Gastroesophageal sphincter (tissue), 4 donors: ENCODE measurements at regions not wholly inside any gene's neighbourhood (a gene's known extent, or its start where the extent isn't known, plus 50 kb on each side); places are given as distances from the start of the nearest gene placed in this dataset.

Experiments used
- ATAC-seq: fragments of 150-250 bp; one replicate; pipeline ENCODE4 v1.9.1; 2016; ENCODE audit warnings: mild to moderate bottlenecking, moderate library complexity
- H3K27ac ChIP-seq, 4 donors: fragments of 200-600 bp; sonication (generic) in 3 of 4; 1 replicate in 3 of 4; 2 replicates in 1 of 4; pipeline ENCODE4 v1.5.1; 2016 to 2019
- H3K27me3 ChIP-seq: fragments of 200-600 bp; sonication (generic); one replicate; pipeline ENCODE4 v1.5.1; 2019
- H3K36me3 ChIP-seq, 2 donors: fragments of 200-600 bp; sonication (generic); one replicate each; pipeline ENCODE4 v1.5.1; 2019; ENCODE audit warnings: control low read depth in 1 of 2
- H3K4me1 ChIP-seq, 3 donors: fragments of 200-600 bp; sonication (generic); 1 replicate in 2 of 3; 2 replicates in 1 of 3; pipeline ENCODE4 v1.5.1; 2016 to 2019; ENCODE audit warnings: control low read depth in 2 of 3
- H3K4me3 ChIP-seq, 2 donors: fragments of 200-600 bp; sonication (generic); one replicate each; pipeline ENCODE4 v1.5.1; 2019; ENCODE audit warnings: mild to moderate bottlenecking in 1 of 2, moderate library complexity in 1 of 2
- H3K9me3 ChIP-seq, 3 donors: fragments of 200-600 bp; sonication (generic); one replicate each; pipeline ENCODE4 v1.5.1; 2017 to 2019; ENCODE audit warnings: control low read depth in 2 of 3
- EP300 ChIP-seq: sonication (generic); formaldehyde crosslinking; IDR thresholded peaks from one replicate; pipeline ENCODE4 v1.6.1; 2017; ENCODE audit warnings: antibody characterized with exemption, mild to moderate bottlenecking
- POLR2A ChIP-seq, 2 donors: fragments of 450-650 bp; IDR thresholded peaks; one replicate each; pipeline ENCODE4 v1.6.1; 2017; ENCODE audit warnings: antibody characterized with exemption in 2 of 2, mild to moderate bottlenecking in 2 of 2, moderate library complexity in 1 of 2
- POLR2AphosphoS5 ChIP-seq: sonication (generic); formaldehyde crosslinking; IDR thresholded peaks from one replicate; pipeline ENCODE4 v1.6.1; 2017; ENCODE audit warnings: antibody characterized with exemption
- WGBS, 2 donors: methylation state at CpG; one replicate each; pipeline ENCODE4 v1.1.5; 2018; ENCODE audit warnings: low coverage in 1 of 2; 5-methylcytosine and 5-hydroxymethylcytosine counted together
- TF ChIP-seq, protein P1 (sequence below), 4 experiments: fragments of 200-600 bp in 2 of 4; fragments of 450-650 bp in 2 of 4; sonication (generic) in 1 of 4; IDR thresholded peaks; one replicate each; pipeline ENCODE4 v1.5.1; 2017 to 2019; ENCODE audit warnings: antibody characterized with exemption in 4 of 4, mild to moderate bottlenecking in 2 of 4, moderate library complexity in 2 of 4

DNA sequence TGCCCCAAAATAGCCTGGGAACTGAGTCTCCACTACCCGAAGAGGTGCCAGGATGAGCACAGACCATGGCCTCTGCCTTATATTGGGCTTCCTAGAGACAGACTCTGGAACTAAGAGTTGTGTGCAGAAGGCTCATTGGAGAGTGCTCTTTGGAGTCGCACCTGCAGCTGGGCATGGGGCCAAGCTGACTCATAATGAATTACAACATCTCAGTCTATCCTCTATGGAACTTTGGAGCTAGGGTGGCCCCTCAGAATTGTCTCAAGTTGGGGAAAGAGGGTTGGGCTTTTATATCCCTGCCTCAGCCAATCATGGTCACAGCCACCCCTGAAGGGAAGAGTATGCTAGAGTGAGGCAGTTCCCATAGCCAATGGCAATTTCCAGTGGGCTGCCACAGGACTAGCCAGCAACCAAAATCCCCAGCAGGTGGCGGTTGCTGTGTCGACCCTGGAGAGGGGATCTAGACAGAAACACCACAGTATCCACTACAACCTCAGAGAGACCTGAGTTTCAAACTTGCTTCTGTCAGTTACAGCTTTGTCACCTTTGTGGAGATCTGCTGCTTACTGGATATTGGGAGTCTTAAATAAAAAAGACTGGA is 93.8 kb downstream of the DMRTA2 start:
- ATAC-seq, result no peak
- H3K27me3 ChIP-seq, result peaks cover 31% of the 10 kb centered on the region
- H3K27ac ChIP-seq, result no peak overlapping the region
- no peak for TF ChIP-seq POLR2AphosphoS5
- no peak for TF ChIP-seq EP300
- TF ChIP-seq, protein P1, sequence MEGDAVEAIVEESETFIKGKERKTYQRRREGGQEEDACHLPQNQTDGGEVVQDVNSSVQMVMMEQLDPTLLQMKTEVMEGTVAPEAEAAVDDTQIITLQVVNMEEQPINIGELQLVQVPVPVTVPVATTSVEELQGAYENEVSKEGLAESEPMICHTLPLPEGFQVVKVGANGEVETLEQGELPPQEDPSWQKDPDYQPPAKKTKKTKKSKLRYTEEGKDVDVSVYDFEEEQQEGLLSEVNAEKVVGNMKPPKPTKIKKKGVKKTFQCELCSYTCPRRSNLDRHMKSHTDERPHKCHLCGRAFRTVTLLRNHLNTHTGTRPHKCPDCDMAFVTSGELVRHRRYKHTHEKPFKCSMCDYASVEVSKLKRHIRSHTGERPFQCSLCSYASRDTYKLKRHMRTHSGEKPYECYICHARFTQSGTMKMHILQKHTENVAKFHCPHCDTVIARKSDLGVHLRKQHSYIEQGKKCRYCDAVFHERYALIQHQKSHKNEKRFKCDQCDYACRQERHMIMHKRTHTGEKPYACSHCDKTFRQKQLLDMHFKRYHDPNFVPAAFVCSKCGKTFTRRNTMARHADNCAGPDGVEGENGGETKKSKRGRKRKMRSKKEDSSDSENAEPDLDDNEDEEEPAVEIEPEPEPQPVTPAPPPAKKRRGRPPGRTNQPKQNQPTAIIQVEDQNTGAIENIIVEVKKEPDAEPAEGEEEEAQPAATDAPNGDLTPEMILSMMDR (IDR thresholded peaks at IDR 0.05), result no peak
- TF ChIP-seq POLR2A (IDR thresholded peaks at IDR 0.05), result no peak
- H3K4me3 ChIP-seq, result no peak overlapping the region
- no peaks in the 10 kb centered on the region for H3K36me3 ChIP-seq
- WGBS, 2 donors, result 50% methylated on average over 2 of the region's 4 CpGs; no CpG with 5 or more reads in 1 of the 2 donors
- H3K4me1 ChIP-seq, result peaks cover 0 to 15% (median 0%) of the 10 kb centered on the region in 3 donors
- H3K9me3 ChIP-seq, result no peaks in the 10 kb centered on the region

DNA sequence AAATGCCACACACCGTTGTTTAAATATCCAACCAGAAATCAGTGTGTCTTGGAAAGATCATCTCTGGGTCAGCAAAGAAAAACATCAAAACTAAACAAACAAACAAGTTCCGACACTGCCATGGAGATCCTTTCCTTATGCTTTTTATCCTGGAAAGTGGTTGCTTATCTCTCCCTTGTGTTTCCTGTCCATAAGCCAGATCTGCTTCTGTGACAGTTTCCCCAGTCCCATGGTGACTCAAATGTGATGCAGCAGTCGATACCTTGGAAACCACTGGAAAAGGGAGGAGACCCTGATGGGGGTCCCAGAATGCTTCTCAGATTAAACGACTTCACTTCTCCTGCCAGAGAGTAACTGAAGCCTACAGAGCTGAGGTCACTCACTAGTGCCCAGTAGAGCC is 94.7 kb downstream of the DMRTA2 start:
- TF ChIP-seq POLR2AphosphoS5 (no peak), EP300 (no peak), POLR2A (IDR thresholded peaks at IDR 0.05) (no peak)
- TF ChIP-seq, protein P1 (IDR thresholded peaks at IDR 0.05), result no peak
- H3K4me3 ChIP-seq, result no peak overlapping the region
- peaks cover 0 to 12% (median 0%) of the 10 kb centered on the region in 3 donors for H3K4me1 ChIP-seq
- no peaks in the 10 kb centered on the region for H3K36me3 ChIP-seq
- no peak for ATAC-seq
- 36 to 38% methylated on average over 2 to 3 of the region's 4 CpGs for WGBS, 2 donors
- H3K27ac ChIP-seq, result no peak overlapping the region
- no peaks in the 10 kb centered on the region for H3K9me3 ChIP-seq
- peaks cover 26% of the 10 kb centered on the region for H3K27me3 ChIP-seq

DNA sequence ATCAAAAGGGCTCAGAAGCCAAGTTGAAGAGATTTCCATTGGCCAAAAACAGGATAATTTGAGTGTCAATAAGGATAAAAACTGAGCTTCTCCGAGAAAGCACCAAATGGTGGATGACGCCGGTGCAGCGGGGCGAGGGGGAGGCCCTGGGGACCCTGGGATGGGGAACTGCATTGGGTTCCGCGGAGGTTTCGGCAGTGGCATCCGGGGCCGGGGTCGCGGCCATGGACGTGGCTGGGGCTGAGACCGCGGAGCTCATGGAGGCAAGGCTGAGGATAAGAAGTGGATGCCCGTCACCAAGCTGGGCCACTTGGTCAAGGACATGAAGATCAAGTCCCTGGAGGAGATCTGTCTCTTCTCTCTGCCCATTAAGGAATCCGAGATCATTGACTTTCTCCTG is 97.2 kb downstream of the DMRTA2 start:
- WGBS, 2 donors, result 90% methylated on average over 13 of the region's 17 CpGs; no CpG with 5 or more reads in 1 of the 2 donors
- TF ChIP-seq, protein P1 (IDR thresholded peaks at IDR 0.05), result no peak
- no peak for TF ChIP-seq POLR2AphosphoS5
- no peak for TF ChIP-seq EP300
- no peak for TF ChIP-seq POLR2A (IDR thresholded peaks at IDR 0.05)

GRCh38 chr1:50322579-50322978 is 100.7 kb downstream of the DMRTA2 start:
- no peak for TF ChIP-seq POLR2AphosphoS5
- no peak for TF ChIP-seq EP300
- TF ChIP-seq, protein P1 (IDR thresholded peaks at IDR 0.05), result no peak
- no peak for TF ChIP-seq POLR2A (IDR thresholded peaks at IDR 0.05)
- Histone ChIP-seq H3K9me3 (no peaks in the 10 kb centered on the region), H3K4me3 (no peak overlapping the region), H3K36me3 (no peaks in the 10 kb centered on the region), H3K27ac (no peak overlapping the region), H3K4me1 (no peaks in the 10 kb centered on the region), H3K27me3 (peaks cover 10% of the 10 kb centered on the region)
- ATAC-seq, result no peak
- 14 to 56% methylated on average over 1 to 2 of the region's 2 CpGs for WGBS, 2 donors

More for the DNA sequence above, 97.2 kb downstream of the DMRTA2 start:
- no peak for ATAC-seq
- no peaks in the 10 kb centered on the region for H3K4me1 ChIP-seq
- no peaks in the 10 kb centered on the region for H3K36me3 ChIP-seq
- H3K4me3 ChIP-seq, result no peak overlapping the region
- no peaks in the 10 kb centered on the region for H3K9me3 ChIP-seq
- no peak overlapping the region for H3K27ac ChIP-seq
- peaks cover 19% of the 10 kb centered on the region for H3K27me3 ChIP-seq

DNA sequence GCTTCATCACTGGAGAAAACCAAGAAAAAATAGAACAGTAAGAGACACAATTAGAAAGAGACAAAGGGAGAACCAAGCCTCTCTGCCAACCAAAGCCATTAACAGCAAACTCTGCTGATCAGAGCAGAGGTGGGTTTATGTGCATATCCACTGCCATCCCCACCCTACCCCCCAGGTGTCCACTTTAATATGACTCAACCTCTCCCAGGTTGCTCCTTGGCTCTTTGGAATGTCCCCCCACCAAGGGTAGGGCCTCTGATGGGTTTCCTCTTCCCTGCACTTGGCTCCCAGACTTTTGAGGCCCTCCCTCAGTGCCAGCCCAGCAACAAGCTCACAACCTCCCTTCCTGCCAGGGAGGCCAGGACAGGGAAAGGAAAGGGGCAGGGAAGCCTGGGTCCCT is 104.8 kb downstream of the DMRTA2 start:
- TF ChIP-seq POLR2A (IDR thresholded peaks at IDR 0.05) (no peak), EP300 (no peak), POLR2AphosphoS5 (no peak)
- TF ChIP-seq, protein P1 (IDR thresholded peaks at IDR 0.05), result no peak

More for the DNA sequence above, 104.8 kb downstream of the DMRTA2 start:
- no peaks in the 10 kb centered on the region for H3K36me3 ChIP-seq
- no peaks in the 10 kb centered on the region for H3K4me1 ChIP-seq
- no peaks in the 10 kb centered on the region for H3K9me3 ChIP-seq
- no peak overlapping the region for H3K4me3 ChIP-seq
- no peak overlapping the region for H3K27ac ChIP-seq
- no peak for ATAC-seq
- no peaks in the 10 kb centered on the region for H3K27me3 ChIP-seq
